Lung (tissue), 11 donors: ENCODE measurements at regions not wholly inside any gene's neighbourhood (a gene's known extent, or its start where the extent isn't known, plus 50 kb on each side); places are given as distances from the start of the nearest gene placed in this dataset.

Experiments
- ATAC-seq: fragments of 200-7000 bp; cut with Tn5 transposase; one replicate; pipeline ENCODE4 v1.9.1; 2020; ENCODE audit warnings: moderate number of reproducible peaks; ENCODE audit not compliant: insufficient read depth, low FRiP score
- DNase-seq, 3 donors: peaks; one replicate each; pipeline ENCODE4 v3.0.0-alpha.2; 2013 to 2017
- H3K27ac ChIP-seq, 2 donors: one replicate each; pipeline ENCODE4 v1.5.1; 2013; ENCODE audit warnings: mild to moderate bottlenecking in 2 of 2, moderate library complexity in 2 of 2, control low read depth in 1 of 2, inconsistent platforms in 1 of 2, low read depth in 1 of 2, low read length in 1 of 2
- H3K27me3 ChIP-seq, 3 donors: one replicate each; pipeline ENCODE4 v1.5.1; 2013; ENCODE audit warnings: low read length in 2 of 3; ENCODE audit not compliant: control insufficient read depth in 3 of 3, insufficient read depth in 3 of 3
- H3K36me3 ChIP-seq, 4 donors: one replicate each; pipeline ENCODE4 v1.5.1; 2013; ENCODE audit warnings: low read length in 4 of 4, mild to moderate bottlenecking in 1 of 4, moderate library complexity in 1 of 4; ENCODE audit not compliant: control insufficient read depth in 4 of 4, insufficient read depth in 4 of 4
- H3K4me1 ChIP-seq, 5 donors: one replicate each; pipeline ENCODE4 v1.5.1; 2013; ENCODE audit warnings: low read length in 5 of 5, mild to moderate bottlenecking in 2 of 5, moderate library complexity in 1 of 5; ENCODE audit not compliant: control insufficient read depth in 5 of 5, insufficient read depth in 5 of 5
- H3K4me3 ChIP-seq: one replicate; pipeline ENCODE4 v1.5.1; 2013; ENCODE audit warnings: mild to moderate bottlenecking, control low read depth, moderate library complexity
- H3K9ac ChIP-seq, 2 donors: one replicate each; pipeline ENCODE4 v1.5.1; 2013; ENCODE audit warnings: low read length in 2 of 2, control low read depth in 1 of 2; ENCODE audit not compliant: insufficient read depth in 1 of 2
- H3K9me3 ChIP-seq, 4 donors: one replicate each; pipeline ENCODE4 v1.5.1; 2013; ENCODE audit warnings: low read length in 3 of 4, mild to moderate bottlenecking in 1 of 4, moderate library complexity in 1 of 4; ENCODE audit not compliant: control insufficient read depth in 4 of 4, insufficient read depth in 3 of 4
- CTCF ChIP-seq: IDR thresholded peaks from 2 replicates; pipeline ENCODE4 v1.5.1; 2012; ENCODE audit warnings: mild to moderate bottlenecking; ENCODE audit errors: control extremely low read depth, extremely low read depth
- WGBS, 2 donors: extraction: QIAGEN DNeasy Blood & Tissue Kit; methylation state at CpG; one replicate each; pipeline ENCODE4 v1.1.7; 2013; 5-methylcytosine and 5-hydroxymethylcytosine counted together
- donor health status: control.
- donor health status: control.
- donor health status: Bipolar disorder and iron deficiency.
- donor health status: healthy.
- donor health status: DM: yes; HTN: yes; CAD: no.

GRCh38 chr7:142400042-142400533 lies 142.2 kb upstream of the PRSS58 start:
- ATAC-seq (no peak), DNase-seq (no peak)
- 87 to 91% methylated on average over 5 of the region's 5 CpGs for WGBS, 2 donors
- Histone ChIP-seq H3K9me3 (no peaks in the 10 kb centered on the region), H3K4me3 (no peak overlapping the region), H3K36me3 (no peaks in the 10 kb centered on the region), H3K27me3 (no peaks in the 10 kb centered on the region), H3K4me1 (no peaks in the 10 kb centered on the region), H3K9ac (no peak overlapping the region), H3K27ac (no peak overlapping the region)
- TF ChIP-seq CTCF: no peak

GRCh38 chr7:142391191-142391992 lies 133.5 kb upstream of the PRSS58 start:
- ATAC-seq (no peak), DNase-seq (peak in 1 of 3 donors; percentile 11)
- H3K4me3 ChIP-seq: no peak overlapping the region
- H3K4me1 ChIP-seq: no peaks in the 10 kb centered on the region
- WGBS, 2 donors: 58 to 63% methylated on average over 6 of the region's 6 CpGs
- no peak for TF ChIP-seq CTCF
- H3K9ac ChIP-seq: no peak overlapping the region
- no peak overlapping the region for H3K27ac ChIP-seq
- H3K36me3 ChIP-seq: no peaks in the 10 kb centered on the region
- H3K9me3 ChIP-seq: peaks cover 0 to 2% (median 0%) of the 10 kb centered on the region in 4 donors
- H3K27me3 ChIP-seq: no peaks in the 10 kb centered on the region

- no peak overlapping the region for H3K4me3 ChIP-seq
- no peak for TF ChIP-seq CTCF
- ATAC-seq: no peak
- no peak overlapping the region for H3K9ac ChIP-seq
- DNase-seq: peak in 1 of 3 donors; percentile 22
- 64 to 71% methylated on average over 7 of the region's 7 CpGs for WGBS, 2 donors
- peaks cover 0 to 2% (median 0%) of the 10 kb centered on the region in 4 donors for H3K9me3 ChIP-seq
- no peaks in the 10 kb centered on the region for H3K36me3 ChIP-seq
- no peaks in the 10 kb centered on the region for H3K4me1 ChIP-seq
- H3K27ac ChIP-seq: no peak overlapping the region
- no peaks in the 10 kb centered on the region for H3K27me3 ChIP-seq
Observed at GRCh38 chr7:142389544-142389943, 131.7 kb upstream of the PRSS58 start.
